GM12873 (cell line): ENCODE measurements at regions not wholly inside any gene's neighbourhood (a gene's known extent, or its start where the extent isn't known, plus 50 kb on each side); places are given as distances from the start of the nearest gene placed in this dataset.

Experiments
- CTCF ChIP-seq: IDR thresholded peaks from 2 replicates; pipeline ENCODE4 v1.5.1; 2012; ENCODE audit warnings: low read depth, mild to moderate bottlenecking, moderate library complexity, low read length, control low read depth; ENCODE audit not compliant: insufficient read depth; ENCODE audit errors: missing control alignments

DNA sequence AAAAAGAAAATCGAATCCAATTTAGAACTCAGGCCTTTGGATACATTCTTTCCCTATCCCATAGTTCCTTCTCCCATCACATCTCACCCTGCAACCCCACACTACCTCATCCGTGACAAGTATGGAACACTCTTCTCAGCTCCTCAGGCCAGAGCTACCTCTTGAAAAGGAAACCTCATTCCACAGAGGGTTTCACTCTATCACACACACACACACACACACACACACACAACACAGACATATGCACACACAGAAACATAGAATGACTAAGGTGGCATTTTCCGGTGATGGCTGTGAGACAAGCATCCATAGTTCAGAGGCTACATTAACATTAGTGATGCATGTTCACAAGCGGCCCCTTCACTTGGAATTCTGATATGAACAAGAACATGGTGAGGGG lies 122.0 kb upstream of the HES1 start:
- no peak for TF ChIP-seq CTCF

- TF ChIP-seq CTCF, result no peak
Measured at GRCh38 chr3:194014756-194015155, 121.2 kb upstream of the HES1 start.

DNA sequence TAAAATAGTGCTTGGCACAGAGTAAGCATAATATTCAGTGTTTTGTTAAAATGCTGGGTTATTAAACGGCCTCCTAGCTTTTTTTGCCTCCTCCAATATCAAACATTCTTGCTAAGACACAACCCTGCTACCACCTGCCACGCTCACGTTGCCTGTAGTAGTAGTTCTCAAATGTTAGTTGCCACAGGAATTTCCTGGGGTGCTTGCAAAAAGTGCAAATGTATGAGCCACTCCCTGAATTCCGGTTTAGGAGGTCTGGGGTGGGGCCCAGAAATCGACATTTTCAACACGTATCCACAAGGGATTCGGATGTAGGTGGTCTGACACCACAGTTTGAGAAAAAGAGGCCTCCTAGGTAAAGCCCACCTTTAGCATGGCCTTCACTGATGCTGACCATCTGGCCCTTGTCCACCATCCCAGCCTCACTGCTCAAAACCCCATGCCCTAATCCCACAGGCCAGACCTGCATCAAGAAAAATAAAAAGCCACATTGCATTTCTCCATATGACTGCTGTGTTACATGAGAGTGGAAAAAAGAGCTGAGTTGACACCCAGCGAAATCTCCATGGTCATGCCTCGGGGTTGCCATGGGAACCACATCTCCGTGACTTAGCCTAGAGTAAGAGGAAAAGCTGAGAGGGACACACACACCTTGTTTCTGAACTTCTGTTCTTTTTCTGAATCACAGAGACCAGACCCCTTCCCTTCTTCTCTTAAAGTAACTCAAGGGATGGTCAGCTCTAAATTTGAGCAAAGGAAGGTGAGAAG lies 116.4 kb upstream of the HES1 start:
- no peak for TF ChIP-seq CTCF

- TF ChIP-seq CTCF, result no peak
Measured at GRCh38 chr3:194022052-194022451, 113.9 kb upstream of the HES1 start.

- no peak for TF ChIP-seq CTCF
Measured at GRCh38 chr3:194022816-194023215, 113.1 kb upstream of the HES1 start.

DNA sequence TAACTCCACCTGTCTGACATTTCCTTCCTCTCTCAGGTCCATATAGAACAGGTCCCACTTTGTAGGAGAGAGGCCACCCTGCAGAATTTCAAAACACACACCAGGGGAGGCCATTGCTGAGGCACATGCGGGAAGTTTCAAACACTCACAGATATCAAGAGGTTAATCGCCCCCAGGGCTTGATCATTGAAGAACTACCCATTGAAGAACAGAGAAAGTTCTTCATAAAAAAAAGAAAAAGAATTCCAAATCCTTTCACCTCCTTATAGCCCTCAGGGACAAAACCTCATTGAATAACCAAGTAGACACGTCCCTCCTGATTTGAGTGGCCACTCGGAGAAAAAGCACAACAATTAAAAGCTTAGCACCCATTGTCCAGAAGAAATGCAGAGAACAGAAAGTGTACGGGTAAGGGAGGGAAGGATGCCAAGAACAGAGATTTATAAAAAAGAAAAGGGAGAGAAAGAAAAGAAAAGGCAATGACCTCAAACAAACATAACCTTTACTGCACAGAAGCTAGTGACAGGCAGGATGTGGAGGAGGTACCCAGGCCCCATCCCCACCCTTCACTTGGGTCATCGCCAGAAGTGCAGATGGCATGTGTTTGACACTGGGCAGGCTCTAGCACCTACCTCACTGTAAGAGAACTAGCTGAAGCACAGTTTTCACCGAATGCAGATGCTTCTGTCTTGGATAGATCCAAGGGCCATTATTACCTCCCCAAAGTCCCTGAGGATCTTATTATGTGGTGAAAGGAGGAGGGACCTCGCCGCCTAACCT lies 112.3 kb upstream of the HES1 start:
- no peak for TF ChIP-seq CTCF

- TF ChIP-seq CTCF, result no peak
Measured at GRCh38 chr3:194025119-194025518, 110.8 kb upstream of the HES1 start.
